Panc1 (cell line): ENCODE measurements at regions not wholly inside any gene's neighbourhood (a gene's known extent, or its start where the extent isn't known, plus 50 kb on each side); places are given as distances from the start of the nearest gene placed in this dataset.

Experiments used
- ATAC-seq: fragments of 200-7000 bp; cut with Tn5 transposase; 2 replicates; pipeline ENCODE4 v1.9.1; 2020; ENCODE audit warnings: mild to moderate bottlenecking, moderate library complexity
- BruUV-seq: library from RNA; stranded (reverse); fragments of 400-500 nt; replicated peaks from 2 replicates; lab custom pipeline; 2021; lab: Mats Ljungman, UMichigan
- CTCF ChIA-PET: fragments of 300-600 bp; sonication (Branson Sonifier 250); formaldehyde crosslinking; loops from one replicate; lab custom pipeline; 2022; ENCODE audit warnings: antibody characterized with exemption; lab: Charles Lee
- POLR2A ChIA-PET: fragments of 300-600 bp; sonication (Branson Sonifier 250); formaldehyde crosslinking; loops from one replicate; lab custom pipeline; 2022; ENCODE audit warnings: antibody characterized with exemption; lab: Charles Lee
- DNase-seq: peaks from one replicate; pipeline ENCODE4 v3.0.0-alpha.2; 2010; ENCODE audit warnings: low read depth, low spot score
- H3K27ac ChIP-seq: 2 replicates; pipeline ENCODE4 v1.5.1; 2011; ENCODE audit warnings: mild to moderate bottlenecking, low read length, inconsistent platforms
- H3K27me3 ChIP-seq: fragments of 200-500 bp; sonication (Bioruptor generic); 2 replicates; pipeline ENCODE4 v1.6.0; 2014; ENCODE audit warnings: low read length, inconsistent platforms; ENCODE audit not compliant: control insufficient read depth, insufficient read depth
- H3K36me3 ChIP-seq: fragments of 200-500 bp; sonication (Bioruptor generic); 2 replicates; pipeline ENCODE4 v1.5.1; 2014; ENCODE audit warnings: inconsistent platforms, mild to moderate bottlenecking, low read length, moderate library complexity; ENCODE audit not compliant: control insufficient read depth, insufficient read depth
- H3K4me1 ChIP-seq: 2 replicates; pipeline ENCODE4 v1.5.1; 2011; ENCODE audit warnings: inconsistent platforms, mild to moderate bottlenecking, low read length, moderate library complexity; ENCODE audit not compliant: control insufficient read depth, insufficient read depth
- H3K4me3 ChIP-seq, 2 experiments: 2 replicates each; pipeline ENCODE4 v1.5.1; 2011 to 2012; ENCODE audit warnings: low read depth in 2 of 2, low read length in 2 of 2, mild to moderate bottlenecking in 2 of 2, inconsistent platforms in 1 of 2, moderate library complexity in 1 of 2
- H3K9me3 ChIP-seq: fragments of 200-500 bp; sonication (Bioruptor generic); 2 replicates; pipeline ENCODE4 v1.5.1; 2014; ENCODE audit warnings: low read depth, mild to moderate bottlenecking, inconsistent platforms, low read length, moderate library complexity; ENCODE audit not compliant: control insufficient read depth, insufficient read depth
- POLR2AphosphoS5 ChIP-seq: IDR thresholded peaks from 2 replicates; pipeline ENCODE4 v1.6.1; 2012; ENCODE audit warnings: mild to moderate bottlenecking, low read depth, low read length, moderate library complexity
- SIN3A ChIP-seq: IDR thresholded peaks from 2 replicates; pipeline ENCODE4 v1.6.1; 2012; ENCODE audit warnings: low read depth, mild to moderate bottlenecking, low read length, moderate library complexity, borderline replicate concordance; ENCODE audit not compliant: insufficient read depth
- TCF7L2 ChIP-seq: IDR thresholded peaks from 2 replicates; pipeline ENCODE4 v1.6.1; 2011; ENCODE audit warnings: mild to moderate bottlenecking, low read depth, low read length, inconsistent platforms
- in situ Hi-C: cut with HindIII; loops from 2 replicates; pipeline ENCODE4 v1.10.0; 2016; ENCODE audit warnings: low sequenced_read_pairs, low pct_unique_long_range_greater_than_20kb
- intact Hi-C: fragments of 100-400 bp; cut with micrococcal nuclease; formaldehyde crosslinking; loops from one replicate; pipeline ENCODE4 v1.10.0; 2022; ENCODE audit not compliant: unreplicated experiment
- TF ChIP-seq, protein P1 (sequence below): fragments of 450-650 bp; IDR thresholded peaks from 2 replicates; pipeline ENCODE4 v1.5.1; 2017; ENCODE audit warnings: mild to moderate bottlenecking
- TF ChIP-seq, protein P2 (sequence below), 2 experiments: IDR thresholded peaks; 2 replicates each; pipeline ENCODE4 v1.6.1; 2011 to 2012; ENCODE audit warnings: low read depth in 2 of 2, control low read depth in 1 of 2, low read length in 1 of 2, mild to moderate bottlenecking in 1 of 2, moderate library complexity in 1 of 2; ENCODE audit not compliant: insufficient read depth in 1 of 2

DNA sequence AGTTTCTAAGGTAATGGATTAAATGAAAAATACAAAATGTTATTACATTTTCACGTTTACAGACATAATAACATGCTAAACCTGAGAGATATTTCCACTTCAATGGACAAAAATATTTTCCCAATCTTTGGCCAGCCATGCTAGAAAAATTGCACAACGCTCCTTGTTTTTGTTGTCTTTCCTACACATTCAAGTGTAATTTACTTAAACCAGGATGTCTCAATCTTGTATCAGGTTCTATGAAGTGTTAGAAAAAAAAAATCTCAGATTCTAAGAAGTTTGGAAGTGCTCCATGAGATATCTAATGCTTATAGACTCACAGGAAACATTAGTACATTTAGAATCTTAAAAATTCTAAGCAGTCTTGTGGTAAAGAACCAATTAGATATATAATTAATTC, 141.8 kb upstream of the SLC35G4 start:
- Histone ChIP-seq H3K27me3 (no peaks in the 10 kb centered on the region), H3K4me1 (no peaks in the 10 kb centered on the region), H3K4me3 (no peak overlapping the region), H3K36me3 (no peaks in the 10 kb centered on the region), H3K9me3 (no peaks in the 10 kb centered on the region), H3K27ac (no peak overlapping the region)
- ChIA-PET POLR2A (no interaction called here), CTCF (no interaction called here)
- no peak for ATAC-seq
- intact Hi-C loops (no loop called here), in situ Hi-C loops (no loop called here)
- DNase-seq = no peak
- BruUV-seq = no TSS peak
- TF ChIP-seq, protein P1, sequence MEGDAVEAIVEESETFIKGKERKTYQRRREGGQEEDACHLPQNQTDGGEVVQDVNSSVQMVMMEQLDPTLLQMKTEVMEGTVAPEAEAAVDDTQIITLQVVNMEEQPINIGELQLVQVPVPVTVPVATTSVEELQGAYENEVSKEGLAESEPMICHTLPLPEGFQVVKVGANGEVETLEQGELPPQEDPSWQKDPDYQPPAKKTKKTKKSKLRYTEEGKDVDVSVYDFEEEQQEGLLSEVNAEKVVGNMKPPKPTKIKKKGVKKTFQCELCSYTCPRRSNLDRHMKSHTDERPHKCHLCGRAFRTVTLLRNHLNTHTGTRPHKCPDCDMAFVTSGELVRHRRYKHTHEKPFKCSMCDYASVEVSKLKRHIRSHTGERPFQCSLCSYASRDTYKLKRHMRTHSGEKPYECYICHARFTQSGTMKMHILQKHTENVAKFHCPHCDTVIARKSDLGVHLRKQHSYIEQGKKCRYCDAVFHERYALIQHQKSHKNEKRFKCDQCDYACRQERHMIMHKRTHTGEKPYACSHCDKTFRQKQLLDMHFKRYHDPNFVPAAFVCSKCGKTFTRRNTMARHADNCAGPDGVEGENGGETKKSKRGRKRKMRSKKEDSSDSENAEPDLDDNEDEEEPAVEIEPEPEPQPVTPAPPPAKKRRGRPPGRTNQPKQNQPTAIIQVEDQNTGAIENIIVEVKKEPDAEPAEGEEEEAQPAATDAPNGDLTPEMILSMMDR = no peak
- no peak for TF ChIP-seq TCF7L2
- TF ChIP-seq, protein P2, sequence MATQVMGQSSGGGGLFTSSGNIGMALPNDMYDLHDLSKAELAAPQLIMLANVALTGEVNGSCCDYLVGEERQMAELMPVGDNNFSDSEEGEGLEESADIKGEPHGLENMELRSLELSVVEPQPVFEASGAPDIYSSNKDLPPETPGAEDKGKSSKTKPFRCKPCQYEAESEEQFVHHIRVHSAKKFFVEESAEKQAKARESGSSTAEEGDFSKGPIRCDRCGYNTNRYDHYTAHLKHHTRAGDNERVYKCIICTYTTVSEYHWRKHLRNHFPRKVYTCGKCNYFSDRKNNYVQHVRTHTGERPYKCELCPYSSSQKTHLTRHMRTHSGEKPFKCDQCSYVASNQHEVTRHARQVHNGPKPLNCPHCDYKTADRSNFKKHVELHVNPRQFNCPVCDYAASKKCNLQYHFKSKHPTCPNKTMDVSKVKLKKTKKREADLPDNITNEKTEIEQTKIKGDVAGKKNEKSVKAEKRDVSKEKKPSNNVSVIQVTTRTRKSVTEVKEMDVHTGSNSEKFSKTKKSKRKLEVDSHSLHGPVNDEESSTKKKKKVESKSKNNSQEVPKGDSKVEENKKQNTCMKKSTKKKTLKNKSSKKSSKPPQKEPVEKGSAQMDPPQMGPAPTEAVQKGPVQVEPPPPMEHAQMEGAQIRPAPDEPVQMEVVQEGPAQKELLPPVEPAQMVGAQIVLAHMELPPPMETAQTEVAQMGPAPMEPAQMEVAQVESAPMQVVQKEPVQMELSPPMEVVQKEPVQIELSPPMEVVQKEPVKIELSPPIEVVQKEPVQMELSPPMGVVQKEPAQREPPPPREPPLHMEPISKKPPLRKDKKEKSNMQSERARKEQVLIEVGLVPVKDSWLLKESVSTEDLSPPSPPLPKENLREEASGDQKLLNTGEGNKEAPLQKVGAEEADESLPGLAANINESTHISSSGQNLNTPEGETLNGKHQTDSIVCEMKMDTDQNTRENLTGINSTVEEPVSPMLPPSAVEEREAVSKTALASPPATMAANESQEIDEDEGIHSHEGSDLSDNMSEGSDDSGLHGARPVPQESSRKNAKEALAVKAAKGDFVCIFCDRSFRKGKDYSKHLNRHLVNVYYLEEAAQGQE (IDR thresholded peaks at IDR 0.05; ENCODE audit: insufficient read depth in 1 of 2, low read depth in 2 of 2, low read length in 1 of 2) = no peak
- TF ChIP-seq SIN3A = no peak
- TF ChIP-seq POLR2AphosphoS5 = no peak

DNA sequence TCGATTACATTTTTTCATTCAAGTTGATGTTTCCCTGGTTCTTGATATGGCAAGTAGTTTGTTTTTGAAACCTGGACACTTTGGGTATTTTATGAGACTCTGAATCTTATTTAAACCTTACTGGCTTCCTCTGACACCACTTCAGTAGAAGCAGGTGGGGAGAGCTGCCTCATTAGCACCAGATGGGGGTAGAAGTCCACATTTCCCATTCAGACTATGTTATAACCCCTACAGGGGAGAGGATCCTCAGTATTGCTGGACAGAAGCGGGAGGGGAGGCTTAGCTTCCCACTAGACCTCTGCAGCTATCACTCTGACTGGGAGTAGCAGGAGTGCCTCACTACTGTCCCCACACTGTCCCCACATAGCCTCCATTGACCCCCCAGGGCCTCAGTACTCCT, 145.3 kb upstream of the SLC35G4 start:
- Histone ChIP-seq H3K27me3 (no peaks in the 10 kb centered on the region), H3K4me3 (no peak overlapping the region), H3K27ac (no peak overlapping the region), H3K9me3 (no peaks in the 10 kb centered on the region), H3K4me1 (no peaks in the 10 kb centered on the region), H3K36me3 (no peaks in the 10 kb centered on the region)
- ChIA-PET CTCF (interaction anchor here (0.7 kb wide), 1 partner anchor 71 kb away, joined by 7 read pairs; no protein-coding TSS in a partner anchor), POLR2A (no interaction called here)
- TF ChIP-seq, protein P1 = no peak
- TF ChIP-seq TCF7L2 (no peak), POLR2AphosphoS5 (no peak)
- ATAC-seq (no peak), DNase-seq (no peak)
- intact Hi-C loops (no loop called here), in situ Hi-C loops (no loop called here)
- BruUV-seq = no TSS peak
